ENCODE measurements at regions not wholly inside any gene's neighbourhood (a gene's known extent, or its start where the extent isn't known, plus 50 kb on each side); places are given as distances from the start of the nearest gene placed in this dataset.

- no peak for DNase-seq (ENCODE audit: low spot score)
- in situ Hi-C loops (cut with MboI; ENCODE audit: low pct_unique_long_range_greater_than_20kb, low sequenced_read_pairs, unreplicated experiment), result no loop called here
Observed at GRCh38 chr6:43934183-43934802, 164.3 kb downstream of the VEGFA start.

GRCh38 chr6:43933148-43933885 lies 163.3 kb downstream of the VEGFA start:
- in situ Hi-C loops (cut with MboI; ENCODE audit: low pct_unique_long_range_greater_than_20kb, low sequenced_read_pairs, unreplicated experiment), result no loop called here
- DNase-seq (ENCODE audit: low spot score), result no peak
- no peak for TF ChIP-seq CTCF (IDR thresholded peaks at IDR 0.05; ENCODE audit: extremely low read depth, insufficient read depth, missing control alignments)

More at GRCh38 chr6:43934183-43934802, 164.3 kb downstream of the VEGFA start:
- TF ChIP-seq CTCF (IDR thresholded peaks at IDR 0.05; ENCODE audit: extremely low read depth, insufficient read depth, missing control alignments), result no peak

- TF ChIP-seq CTCF (IDR thresholded peaks at IDR 0.05; ENCODE audit: extremely low read depth, insufficient read depth, missing control alignments), result no peak
- DNase-seq (ENCODE audit: low spot score), result no peak
- in situ Hi-C loops (cut with MboI; ENCODE audit: low pct_unique_long_range_greater_than_20kb, low sequenced_read_pairs, unreplicated experiment), result no loop called here
Observed at GRCh38 chr6:43932259-43933147, 162.5 kb downstream of the VEGFA start.

- in situ Hi-C loops (cut with MboI; ENCODE audit: low pct_unique_long_range_greater_than_20kb, low sequenced_read_pairs, unreplicated experiment), result no loop called here
- no peak for TF ChIP-seq CTCF (IDR thresholded peaks at IDR 0.05; ENCODE audit: extremely low read depth, insufficient read depth, missing control alignments)
- DNase-seq (ENCODE audit: low spot score), result no peak
Observed at GRCh38 chr6:43931201-43931600, 161.2 kb downstream of the VEGFA start.

GRCh38 chr6:43930440-43931154 lies 160.6 kb downstream of the VEGFA start:
- in situ Hi-C loops (cut with MboI; ENCODE audit: low pct_unique_long_range_greater_than_20kb, low sequenced_read_pairs, unreplicated experiment), result no loop called here
- DNase-seq (ENCODE audit: low spot score), result no peak
- TF ChIP-seq CTCF (IDR thresholded peaks at IDR 0.05; ENCODE audit: extremely low read depth, insufficient read depth, missing control alignments), result no peak

GRCh38 chr6:43929511-43929910 lies 159.5 kb downstream of the VEGFA start:
- in situ Hi-C loops (cut with MboI; ENCODE audit: low pct_unique_long_range_greater_than_20kb, low sequenced_read_pairs, unreplicated experiment), result no loop called here
- no peak for TF ChIP-seq CTCF (IDR thresholded peaks at IDR 0.05; ENCODE audit: extremely low read depth, insufficient read depth, missing control alignments)
- DNase-seq (ENCODE audit: low spot score), result no peak

Measured in GM13977 (cell line).